WERI-Rb-1 (cell line): ENCODE measurements at regions not wholly inside any gene's neighbourhood (a gene's known extent, or its start where the extent isn't known, plus 50 kb on each side); places are given as distances from the start of the nearest gene placed in this dataset.

Experiments
- DNase-seq: peaks from one replicate; pipeline ENCODE4 v3.0.0-alpha.2; 2020
- H3K27ac ChIP-seq: fragments of 250-450 bp; sonication (Bioruptor Pico); 2 replicates; pipeline ENCODE4 v1.5.1; 2020; ENCODE audit warnings: mild to moderate bottlenecking, moderate library complexity
- H3K27me3 ChIP-seq: fragments of 250-450 bp; sonication (Bioruptor Pico); 2 replicates; pipeline ENCODE4 v1.5.1; 2021; ENCODE audit warnings: mild to moderate bottlenecking, low read depth, moderate library complexity; ENCODE audit not compliant: insufficient read depth, severe bottlenecking
- H3K36me3 ChIP-seq: fragments of 250-450 bp; sonication (Bioruptor Pico); 2 replicates; pipeline ENCODE4 v1.5.1; 2020; ENCODE audit warnings: mild to moderate bottlenecking, moderate library complexity
- H3K4me3 ChIP-seq: 2 replicates; pipeline ENCODE4 v1.5.1; 2011; ENCODE audit warnings: low read depth, mild to moderate bottlenecking, control low read depth, low read length
- H3K9me3 ChIP-seq: fragments of 250-450 bp; sonication (Bioruptor Pico); 2 replicates; pipeline ENCODE4 v1.5.1; 2021; ENCODE audit warnings: mild to moderate bottlenecking, moderate library complexity; ENCODE audit not compliant: severe bottlenecking
- CTCF ChIP-seq: IDR thresholded peaks from 2 replicates; pipeline ENCODE4 v1.5.1; 2011; ENCODE audit warnings: low read depth, mild to moderate bottlenecking, control low read depth, inconsistent platforms, low read length

- Histone ChIP-seq H3K36me3 (no peaks in the 10 kb centered on the region), H3K9me3 (peaks cover 3% of the 10 kb centered on the region), H3K27ac (peak overlapping the region; percentile 32), H3K4me3 (no peak overlapping the region), H3K27me3 (no peaks in the 10 kb centered on the region)
- no peak for TF ChIP-seq CTCF
- no peak for DNase-seq
Observed at GRCh38 chr2:74735009-74735408, 81.0 kb downstream of the SEMA4F start.

- peak overlapping the region; percentile 32 for H3K27ac ChIP-seq
- TF ChIP-seq CTCF: no peak
Observed at GRCh38 chr2:74735564-74735963, 81.5 kb downstream of the SEMA4F start.

GRCh38 chr2:74736589-74736988 lies 82.5 kb downstream of the SEMA4F start:
- Histone ChIP-seq H3K27me3 (no peaks in the 10 kb centered on the region), H3K9me3 (peaks cover 3% of the 10 kb centered on the region)
- TF ChIP-seq CTCF: no peak

More at GRCh38 chr2:74735564-74735963, 81.5 kb downstream of the SEMA4F start:
- no peaks in the 10 kb centered on the region for H3K36me3 ChIP-seq
- H3K9me3 ChIP-seq: peaks cover 3% of the 10 kb centered on the region
- H3K27me3 ChIP-seq: no peaks in the 10 kb centered on the region
- no peak overlapping the region for H3K4me3 ChIP-seq
- peak; percentile 78 for DNase-seq

GRCh38 chr2:74738586-74738985 lies 84.5 kb downstream of the SEMA4F start:
- no peak overlapping the region for H3K27ac ChIP-seq
- no peak for TF ChIP-seq CTCF
- H3K36me3 ChIP-seq: no peaks in the 10 kb centered on the region
- H3K4me3 ChIP-seq: no peak overlapping the region
- H3K9me3 ChIP-seq: peaks cover 3% of the 10 kb centered on the region
- H3K27me3 ChIP-seq: no peaks in the 10 kb centered on the region
- DNase-seq: no peak

More at GRCh38 chr2:74736589-74736988, 82.5 kb downstream of the SEMA4F start:
- no peak overlapping the region for H3K27ac ChIP-seq
- DNase-seq: no peak
- no peak overlapping the region for H3K4me3 ChIP-seq
- H3K36me3 ChIP-seq: no peaks in the 10 kb centered on the region

- H3K9me3 ChIP-seq: peaks cover 3% of the 10 kb centered on the region
- TF ChIP-seq CTCF: no peak
- no peaks in the 10 kb centered on the region for H3K27me3 ChIP-seq
- no peaks in the 10 kb centered on the region for H3K36me3 ChIP-seq
- H3K4me3 ChIP-seq: no peak overlapping the region
- H3K27ac ChIP-seq: no peak overlapping the region
- DNase-seq: no peak
Observed at GRCh38 chr2:74739129-74739528, 85.1 kb downstream of the SEMA4F start.

- TF ChIP-seq CTCF: no peak
- peaks cover 3% of the 10 kb centered on the region for H3K9me3 ChIP-seq
- no peak overlapping the region for H3K27ac ChIP-seq
- H3K4me3 ChIP-seq: no peak overlapping the region
- no peaks in the 10 kb centered on the region for H3K27me3 ChIP-seq
- no peak for DNase-seq
- no peaks in the 10 kb centered on the region for H3K36me3 ChIP-seq
Observed at GRCh38 chr2:74739733-74740241, 85.7 kb downstream of the SEMA4F start.
